ENCODE measurements at regions not wholly inside any gene's neighbourhood (a gene's known extent, or its start where the extent isn't known, plus 50 kb on each side); places are given as distances from the start of the nearest gene placed in this dataset.

DNA sequence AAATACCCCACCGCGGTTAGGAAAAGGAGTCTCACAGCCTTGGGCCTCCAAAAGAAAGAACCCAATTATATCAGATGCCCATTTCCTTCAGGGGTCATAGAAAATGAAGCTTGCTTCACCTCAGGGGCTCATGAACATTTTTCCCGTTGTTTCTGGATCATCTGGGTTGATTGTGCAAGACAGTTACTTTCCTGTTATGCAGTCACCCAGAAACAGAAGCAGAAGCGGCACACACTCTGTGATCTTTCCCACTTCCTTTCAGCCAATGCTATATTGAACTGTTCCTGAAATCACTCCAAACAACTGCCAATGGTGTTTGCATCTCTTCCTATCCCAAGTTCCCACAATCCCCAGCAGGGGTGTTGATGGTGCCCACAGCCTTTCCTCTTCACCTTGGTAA, 295.6 kb upstream of the RASGRP1 start:
- Histone ChIP-seq H3K4me3 (ENCODE audit: low read depth in 2 of 2, low read length in 1 of 2) (no peak overlapping the region), H3K9me3 (no peaks in the 10 kb centered on the region), H3K27me3 (ENCODE audit: insufficient read depth) (no peaks in the 10 kb centered on the region), H3K27ac (ENCODE audit: low read depth in 2 of 2, low read length in 1 of 2) (peak overlapping the region in 1 of 2 experiments; percentile 55; a peak in 2 of 4 replicates), H3K36me3 (replicated peaks in 1 of 2; ENCODE audit: control insufficient read depth in 1 of 2, insufficient read depth in 2 of 2, low read length in 1 of 2) (no peaks in the 10 kb centered on the region), H3K79me2 (ENCODE audit: insufficient read depth) (no peaks in the 10 kb centered on the region), H3K9me2 (no peaks in the 10 kb centered on the region), H3F3A (replicated peaks; ENCODE audit: insufficient read depth) (no peaks in the 10 kb centered on the region), H4K20me1 (ENCODE audit: insufficient read depth) (no peaks in the 10 kb centered on the region), H2AFZ (ENCODE audit: low read depth) (no peak overlapping the region), H3K9ac (no peak overlapping the region), H3K4me2 (no peak overlapping the region), H3K4me1 (ENCODE audit: control insufficient read depth in 1 of 2, insufficient read depth in 2 of 2, low read depth in 1 of 2, low read length in 1 of 2) (peaks cover 0 to 14% of the 10 kb centered on the region in 2 experiments; a peak in 2 of 4 replicates)
- no peak for TF ChIP-seq EP300 (IDR thresholded peaks at IDR 0.05; ENCODE audit: borderline replicate concordance in 1 of 2, low read depth in 1 of 2, low read length in 1 of 2)
- TF ChIP-seq RCOR1 (IDR thresholded peaks at IDR 0.05; ENCODE audit: low read length) = no peak
- TF ChIP-seq MXI1 (IDR thresholded peaks at IDR 0.05; ENCODE audit: low read depth, low read length) = no peak
- no peak for TF ChIP-seq FOSL2 (IDR thresholded peaks at IDR 0.05; ENCODE audit: borderline replicate concordance, low read depth)
- TF ChIP-seq, protein P1, sequence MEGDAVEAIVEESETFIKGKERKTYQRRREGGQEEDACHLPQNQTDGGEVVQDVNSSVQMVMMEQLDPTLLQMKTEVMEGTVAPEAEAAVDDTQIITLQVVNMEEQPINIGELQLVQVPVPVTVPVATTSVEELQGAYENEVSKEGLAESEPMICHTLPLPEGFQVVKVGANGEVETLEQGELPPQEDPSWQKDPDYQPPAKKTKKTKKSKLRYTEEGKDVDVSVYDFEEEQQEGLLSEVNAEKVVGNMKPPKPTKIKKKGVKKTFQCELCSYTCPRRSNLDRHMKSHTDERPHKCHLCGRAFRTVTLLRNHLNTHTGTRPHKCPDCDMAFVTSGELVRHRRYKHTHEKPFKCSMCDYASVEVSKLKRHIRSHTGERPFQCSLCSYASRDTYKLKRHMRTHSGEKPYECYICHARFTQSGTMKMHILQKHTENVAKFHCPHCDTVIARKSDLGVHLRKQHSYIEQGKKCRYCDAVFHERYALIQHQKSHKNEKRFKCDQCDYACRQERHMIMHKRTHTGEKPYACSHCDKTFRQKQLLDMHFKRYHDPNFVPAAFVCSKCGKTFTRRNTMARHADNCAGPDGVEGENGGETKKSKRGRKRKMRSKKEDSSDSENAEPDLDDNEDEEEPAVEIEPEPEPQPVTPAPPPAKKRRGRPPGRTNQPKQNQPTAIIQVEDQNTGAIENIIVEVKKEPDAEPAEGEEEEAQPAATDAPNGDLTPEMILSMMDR (IDR thresholded peaks at IDR 0.05) = no peak
- WGBS (ENCODE audit: low lambda C conversion rate) = 84% methylated on average over 4 of the region's 4 CpGs
- POLR2A ChIA-PET = no interaction called here
- CTCF ChIA-PET = interaction anchor here (0.9 to 1.5 kb wide), 2 partner anchors 26 to 43 kb away, joined by 3 to 5 read pairs; no protein-coding TSS in a partner anchor
- no peak for DNase-seq

DNA sequence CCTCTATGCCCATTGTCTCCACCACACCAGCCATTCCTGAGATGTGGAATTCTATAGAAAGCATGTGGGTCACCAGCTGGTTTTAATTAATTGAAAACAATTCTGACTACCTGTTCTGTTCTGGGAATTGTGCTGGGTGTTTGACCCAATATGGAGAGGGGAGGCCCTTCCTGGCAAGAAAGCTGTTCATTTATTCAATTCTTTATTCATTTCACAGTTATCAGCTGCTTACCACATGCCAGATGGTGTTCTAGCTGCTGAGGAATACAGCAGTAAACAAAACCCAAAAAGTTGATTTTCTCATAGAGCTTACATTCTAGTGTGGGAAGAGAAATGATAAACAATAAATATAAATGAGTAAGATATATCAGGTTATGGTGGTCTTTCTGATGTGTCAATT, 296.1 kb upstream of the RASGRP1 start:
- Histone ChIP-seq H3K79me2 (ENCODE audit: insufficient read depth) (no peaks in the 10 kb centered on the region), H3K27me3 (ENCODE audit: insufficient read depth) (no peaks in the 10 kb centered on the region), H3K4me3 (ENCODE audit: low read depth in 2 of 2, low read length in 1 of 2) (no peak overlapping the region), H3K9me2 (no peaks in the 10 kb centered on the region), H3K9me3 (no peaks in the 10 kb centered on the region), H4K20me1 (ENCODE audit: insufficient read depth) (no peaks in the 10 kb centered on the region), H3K4me2 (no peak overlapping the region), H3F3A (replicated peaks; ENCODE audit: insufficient read depth) (no peaks in the 10 kb centered on the region), H2AFZ (ENCODE audit: low read depth) (no peak overlapping the region), H3K27ac (ENCODE audit: low read depth in 2 of 2, low read length in 1 of 2) (peak overlapping the region in 1 of 2 experiments; percentile 55; a peak in 2 of 4 replicates), H3K9ac (no peak overlapping the region), H3K36me3 (replicated peaks in 1 of 2; ENCODE audit: control insufficient read depth in 1 of 2, insufficient read depth in 2 of 2, low read length in 1 of 2) (no peaks in the 10 kb centered on the region), H3K4me1 (ENCODE audit: control insufficient read depth in 1 of 2, insufficient read depth in 2 of 2, low read depth in 1 of 2, low read length in 1 of 2) (peaks cover 0 to 14% of the 10 kb centered on the region in 2 experiments; a peak in 2 of 4 replicates)
- no peak for DNase-seq
- POLR2A ChIA-PET = no interaction called here
- TF ChIP-seq MXI1 (IDR thresholded peaks at IDR 0.05; ENCODE audit: low read depth, low read length) (no peak), TCF12 (IDR thresholded peaks at IDR 0.05) (0 out of 2 replicates have a peak, but pooled peaks have one; percentile 29)
- TF ChIP-seq, protein P2, sequence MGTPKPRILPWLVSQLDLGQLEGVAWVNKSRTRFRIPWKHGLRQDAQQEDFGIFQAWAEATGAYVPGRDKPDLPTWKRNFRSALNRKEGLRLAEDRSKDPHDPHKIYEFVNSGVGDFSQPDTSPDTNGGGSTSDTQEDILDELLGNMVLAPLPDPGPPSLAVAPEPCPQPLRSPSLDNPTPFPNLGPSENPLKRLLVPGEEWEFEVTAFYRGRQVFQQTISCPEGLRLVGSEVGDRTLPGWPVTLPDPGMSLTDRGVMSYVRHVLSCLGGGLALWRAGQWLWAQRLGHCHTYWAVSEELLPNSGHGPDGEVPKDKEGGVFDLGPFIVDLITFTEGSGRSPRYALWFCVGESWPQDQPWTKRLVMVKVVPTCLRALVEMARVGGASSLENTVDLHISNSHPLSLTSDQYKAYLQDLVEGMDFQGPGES (IDR thresholded peaks at IDR 0.05; ENCODE audit: low read depth, low read length) = no peak
- CTCF ChIA-PET = interaction anchor here (0.9 to 1.5 kb wide), 2 partner anchors 25 to 43 kb away, joined by 3 to 5 read pairs; no protein-coding TSS in a partner anchor

DNA sequence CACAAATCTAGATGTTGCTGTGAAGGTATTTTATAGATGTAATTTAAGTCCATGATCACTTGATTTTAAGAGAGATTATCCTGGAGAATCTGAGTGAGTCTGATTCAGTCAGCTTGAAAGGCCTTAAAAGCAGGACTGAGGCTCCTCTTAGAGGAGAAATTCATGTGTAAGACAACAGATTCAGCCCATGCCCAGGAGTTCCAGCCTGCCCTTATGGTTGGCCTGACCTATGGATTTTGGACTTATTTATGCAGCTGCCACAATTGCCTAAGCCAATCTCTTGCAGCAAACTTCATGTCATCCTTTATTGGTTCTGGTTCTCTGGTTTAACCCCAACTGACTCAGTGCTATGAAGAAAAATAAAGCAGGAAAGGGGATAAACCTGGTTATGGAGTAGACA, 296.5 kb upstream of the RASGRP1 start:
- TF ChIP-seq MXI1 (IDR thresholded peaks at IDR 0.05; ENCODE audit: low read depth, low read length) = no peak
- TF ChIP-seq NRF1 (IDR thresholded peaks at IDR 0.05; ENCODE audit: low read depth, low read length) = no peak
- no peak for TF ChIP-seq RXRA (IDR thresholded peaks at IDR 0.05; ENCODE audit: borderline replicate concordance, low read depth)
- no peak for TF ChIP-seq GABPA (IDR thresholded peaks at IDR 0.05; ENCODE audit: low read depth)
- Histone ChIP-seq H4K20me1 (ENCODE audit: insufficient read depth) (no peaks in the 10 kb centered on the region), H3K36me3 (replicated peaks in 1 of 2; ENCODE audit: control insufficient read depth in 1 of 2, insufficient read depth in 2 of 2, low read length in 1 of 2) (no peaks in the 10 kb centered on the region), H3F3A (replicated peaks; ENCODE audit: insufficient read depth) (no peaks in the 10 kb centered on the region), H3K4me3 (ENCODE audit: low read depth in 2 of 2, low read length in 1 of 2) (no peak overlapping the region), H3K27ac (ENCODE audit: low read depth in 2 of 2, low read length in 1 of 2) (peak overlapping the region in 1 of 2 experiments; percentile 55; a peak in 2 of 4 replicates), H3K9me3 (no peaks in the 10 kb centered on the region), H3K4me2 (no peak overlapping the region), H3K4me1 (ENCODE audit: control insufficient read depth in 1 of 2, insufficient read depth in 2 of 2, low read depth in 1 of 2, low read length in 1 of 2) (peaks cover 0 to 14% of the 10 kb centered on the region in 2 experiments; a peak in 2 of 4 replicates), H2AFZ (ENCODE audit: low read depth) (no peak overlapping the region), H3K9ac (no peak overlapping the region), H3K79me2 (ENCODE audit: insufficient read depth) (no peaks in the 10 kb centered on the region), H3K27me3 (ENCODE audit: insufficient read depth) (no peaks in the 10 kb centered on the region), H3K9me2 (no peaks in the 10 kb centered on the region)
- CTCF ChIA-PET = interaction anchor here (0.9 to 2.1 kb wide), 3 partner anchors 12 to 44 kb away, joined by 3 to 6 read pairs (median 5); no protein-coding TSS in a partner anchor
- POLR2A ChIA-PET = no interaction called here
- no peak for DNase-seq

Measured in SK-N-SH (cell line).